GM19463 (cell line): ENCODE measurements at regions not wholly inside any gene's neighbourhood (a gene's known extent, or its start where the extent isn't known, plus 50 kb on each side); places are given as distances from the start of the nearest gene placed in this dataset.
"Not testable (repeated sequence)": the region's sequence is repeated elsewhere in the genome, so short reads cannot be mapped to it uniquely, and the experiment has no call there.

Experiments
- ATAC-seq: cut with Tn5 transposase; IDR thresholded peaks from one replicate; pipeline ENCODE4 v1.9.1; 2021; ENCODE audit warnings: mild to moderate bottlenecking, moderate library complexity; ENCODE audit not compliant: unreplicated experiment

DNA sequence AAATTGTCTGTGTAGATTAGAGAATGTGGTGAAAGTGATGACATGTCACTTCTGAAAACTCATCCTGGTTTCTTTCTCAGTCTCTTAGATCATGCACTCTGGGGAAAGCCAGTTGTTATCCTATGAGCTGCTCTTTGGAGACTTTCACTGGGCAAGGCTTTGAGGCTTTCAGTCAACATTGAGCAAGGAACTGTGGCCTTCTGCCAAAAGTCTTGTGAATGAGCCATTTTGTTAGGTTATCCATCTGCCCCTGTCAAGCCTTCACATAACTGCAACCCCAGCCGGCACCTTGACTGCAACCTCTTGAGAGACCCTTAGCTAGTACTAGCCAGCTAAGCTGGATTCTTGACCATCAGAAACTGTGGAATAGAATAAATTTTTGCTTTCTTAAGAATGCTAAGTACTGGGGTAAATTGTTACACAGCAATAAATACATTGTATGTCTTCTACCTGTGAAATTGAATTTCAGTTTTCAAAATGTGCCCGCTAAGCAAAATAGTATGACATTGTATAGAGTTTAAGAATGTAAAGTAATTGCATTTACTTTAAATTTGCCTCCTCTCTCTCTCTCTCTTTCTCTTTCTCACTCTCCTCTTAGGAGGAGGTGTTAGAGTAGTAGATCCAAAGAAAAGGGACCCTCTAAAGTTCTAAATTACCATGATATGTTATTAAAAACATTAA, 1273.0 kb downstream of the RAPGEF2 start:
- no peak for ATAC-seq

DNA sequence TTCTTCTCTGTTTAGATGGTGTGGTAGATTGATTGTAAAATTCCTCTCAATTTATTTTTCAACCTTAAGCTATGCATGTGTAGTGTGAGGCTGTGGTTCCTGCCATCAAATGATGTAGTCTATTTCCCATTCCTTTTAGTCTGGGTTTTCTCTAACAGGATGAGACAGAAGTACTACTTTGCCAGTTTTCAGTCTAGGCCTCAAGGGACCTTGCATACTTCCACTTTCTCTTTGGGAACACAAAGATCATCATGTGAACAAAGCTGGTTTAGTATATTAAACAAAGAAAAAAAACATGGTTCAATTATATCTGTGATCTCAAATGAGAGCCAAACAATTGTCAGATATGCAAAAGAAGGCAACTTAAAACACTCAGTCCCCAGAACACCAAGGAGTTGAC, 1284.0 kb downstream of the RAPGEF2 start:
- no peak for ATAC-seq

DNA sequence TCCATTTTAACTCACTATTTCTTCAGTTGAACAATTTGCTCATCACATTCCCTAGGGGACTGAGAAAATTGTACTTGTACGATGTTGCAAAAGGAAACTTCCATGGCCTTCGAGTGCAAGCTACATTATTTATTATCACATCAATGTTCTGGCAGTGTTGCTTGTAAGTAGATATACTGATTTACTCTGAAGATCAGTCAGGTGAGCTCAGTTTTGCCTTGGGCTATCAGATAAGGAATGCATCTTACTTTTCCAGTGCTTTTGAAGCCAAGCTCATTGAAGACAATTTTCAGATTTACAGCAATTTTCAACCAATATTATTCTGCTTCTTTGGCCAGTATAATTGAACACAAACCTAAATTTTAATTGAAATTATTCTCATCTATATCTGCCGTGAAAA, 1296.9 kb downstream of the RAPGEF2 start:
- ATAC-seq, result no peak

- no peak for ATAC-seq
Observed at GRCh38 chr4:160403081-160403480, 1300.2 kb downstream of the RAPGEF2 start.

DNA sequence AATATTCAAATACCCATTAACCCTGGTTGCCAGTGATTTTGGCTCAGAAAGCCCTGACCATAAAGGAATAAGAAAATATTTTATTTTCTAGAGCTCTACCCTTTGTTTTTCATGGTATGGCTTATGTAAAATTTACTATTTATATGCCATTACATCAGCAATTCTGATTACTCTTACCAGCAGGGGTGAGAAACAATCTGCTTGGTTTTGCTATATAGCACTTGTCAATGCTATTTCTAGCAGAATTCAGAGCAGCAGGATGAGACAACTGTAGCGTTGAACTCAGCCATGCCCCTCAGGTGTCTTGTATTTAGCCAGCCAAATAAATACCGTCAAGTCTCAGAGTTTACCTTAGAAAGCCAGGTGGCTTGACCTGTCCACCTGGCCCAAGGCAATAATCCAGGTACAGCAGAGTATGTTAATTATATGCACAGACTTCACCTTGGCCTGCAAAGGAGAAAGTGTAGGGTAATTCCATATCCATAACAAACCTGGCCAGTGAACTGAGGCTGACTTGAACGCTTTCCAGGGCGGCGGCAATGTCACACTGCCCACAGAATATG, 1303.5 kb downstream of the RAPGEF2 start:
- ATAC-seq, result no peak

DNA sequence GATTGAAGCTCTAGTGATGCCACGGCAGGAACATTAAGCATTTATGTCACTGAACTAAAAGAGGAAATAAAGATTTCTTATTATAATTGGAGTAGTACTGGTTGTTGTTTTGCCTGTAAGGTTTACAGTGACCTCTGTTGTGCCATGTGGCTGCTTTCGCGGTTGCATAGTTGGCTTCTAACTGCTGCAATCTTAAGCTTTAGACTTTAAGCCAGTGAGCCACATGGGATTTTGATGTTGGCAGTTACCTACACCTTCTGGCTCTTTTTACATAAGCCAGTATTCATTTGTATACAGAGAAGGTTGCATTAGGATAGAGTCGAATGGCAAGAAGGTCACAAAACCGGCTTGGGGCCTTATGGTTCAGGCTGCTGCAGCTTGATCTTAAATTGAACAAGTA, 1311.6 kb downstream of the RAPGEF2 start:
- no peak for ATAC-seq

DNA sequence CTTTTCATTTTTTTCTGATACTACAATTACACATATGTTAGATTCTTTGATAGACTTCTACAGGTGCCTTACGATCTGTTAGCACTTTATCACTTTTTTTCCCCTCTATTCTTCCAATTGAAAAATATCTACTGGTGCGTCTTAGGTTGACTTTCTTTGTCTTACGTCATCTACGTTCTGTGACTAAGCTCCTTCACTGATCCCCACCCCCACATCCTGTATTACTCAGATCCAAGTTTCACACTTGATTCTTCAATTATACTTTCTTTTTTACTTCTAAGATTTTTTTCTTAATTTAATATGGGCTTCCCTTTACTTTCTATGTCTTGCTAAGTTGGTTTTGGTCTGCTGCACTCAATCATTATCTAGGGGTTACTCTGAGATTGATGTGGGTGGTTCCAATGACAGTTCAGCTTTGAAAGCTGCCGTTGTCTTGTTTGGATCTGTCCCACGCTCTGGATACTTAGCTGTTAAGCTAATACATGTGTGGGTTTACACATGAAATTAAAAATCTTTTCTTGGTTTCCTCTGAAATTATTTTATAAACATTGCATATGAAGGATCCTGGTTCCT, 1321.1 kb downstream of the RAPGEF2 start:
- ATAC-seq, result no peak

DNA sequence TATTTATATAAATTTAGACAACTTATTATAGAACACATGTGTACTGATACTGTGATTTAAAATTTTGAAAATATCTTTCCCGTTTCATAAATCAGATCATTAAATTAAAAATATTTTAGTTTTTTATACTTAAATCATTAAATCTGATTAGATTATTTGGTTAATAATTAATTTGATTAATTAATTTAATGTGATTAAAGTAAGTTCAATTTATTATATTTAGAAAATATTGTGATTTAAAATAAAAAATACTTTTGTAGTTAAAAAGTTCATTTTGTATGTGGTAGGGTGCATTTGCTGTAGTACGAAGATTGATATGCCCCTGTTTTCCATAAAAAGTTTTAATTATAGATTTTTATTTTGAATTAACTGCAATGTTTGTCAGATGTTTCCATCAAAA, 1323.4 kb downstream of the RAPGEF2 start:
- no peak for ATAC-seq

GRCh38 chr4:160450876-160451275, 1348.0 kb downstream of the RAPGEF2 start:
- no peak for ATAC-seq

- ATAC-seq, result not testable (repeated sequence)
Observed at GRCh38 chr4:160481696-160482690, 1379.1 kb downstream of the RAPGEF2 start.

DNA sequence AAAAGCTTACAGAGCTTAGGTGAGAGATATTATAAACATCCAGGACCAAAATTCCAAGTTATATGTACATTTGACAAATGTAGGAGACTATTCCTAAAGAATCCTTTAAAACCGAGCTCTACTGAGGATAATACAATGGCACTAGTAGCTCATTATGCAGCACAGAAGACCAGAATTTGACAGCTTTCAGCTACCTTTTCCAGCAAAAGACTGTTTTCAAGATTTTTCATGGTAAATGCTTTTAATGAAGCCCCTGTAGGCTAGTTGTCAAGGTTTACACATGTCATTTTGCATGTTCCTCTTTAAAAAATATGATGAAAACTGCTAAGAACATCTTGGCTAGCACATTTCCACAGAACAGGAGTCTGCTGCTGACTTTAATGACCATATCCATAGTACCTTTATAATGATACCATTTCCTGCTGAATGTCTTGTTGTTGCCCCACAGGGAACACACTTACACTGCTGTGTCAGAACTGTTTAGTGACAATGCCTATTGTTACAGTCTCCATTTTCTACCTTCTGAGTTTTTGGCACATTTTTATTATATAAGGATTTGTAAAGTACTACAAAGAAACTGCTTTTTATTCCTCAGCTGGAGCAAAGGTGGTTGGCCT, 1382.3 kb downstream of the RAPGEF2 start:
- ATAC-seq, result no peak

- ATAC-seq, result no peak
Observed at GRCh38 chr4:160492181-160492580, 1389.3 kb downstream of the RAPGEF2 start.

GRCh38 chr4:160493206-160493605, 1390.3 kb downstream of the RAPGEF2 start:
- no peak for ATAC-seq

GRCh38 chr4:160495356-160495755, 1392.5 kb downstream of the RAPGEF2 start:
- no peak for ATAC-seq

DNA sequence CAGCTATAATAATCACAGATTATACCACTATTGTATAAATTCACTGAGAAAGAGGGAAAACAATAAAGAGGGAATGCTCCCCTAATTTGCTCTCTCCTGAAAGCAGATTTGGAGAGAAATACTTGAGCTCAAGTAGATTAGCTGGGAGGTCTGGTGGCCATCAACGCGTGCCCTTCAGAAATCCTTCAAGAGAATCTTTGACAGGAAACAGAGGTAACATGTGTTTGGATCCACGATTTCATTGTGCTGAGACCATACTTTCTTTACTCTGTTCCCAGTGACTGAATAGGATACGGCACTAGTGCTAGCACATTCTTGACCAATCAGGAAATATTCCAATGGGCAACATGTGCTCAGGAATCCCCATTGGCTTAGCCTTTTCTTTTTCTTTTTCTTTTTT, 1395.3 kb downstream of the RAPGEF2 start:
- ATAC-seq, result no peak

GRCh38 chr4:160505724-160506123, 1402.8 kb downstream of the RAPGEF2 start:
- ATAC-seq, result no peak

DNA sequence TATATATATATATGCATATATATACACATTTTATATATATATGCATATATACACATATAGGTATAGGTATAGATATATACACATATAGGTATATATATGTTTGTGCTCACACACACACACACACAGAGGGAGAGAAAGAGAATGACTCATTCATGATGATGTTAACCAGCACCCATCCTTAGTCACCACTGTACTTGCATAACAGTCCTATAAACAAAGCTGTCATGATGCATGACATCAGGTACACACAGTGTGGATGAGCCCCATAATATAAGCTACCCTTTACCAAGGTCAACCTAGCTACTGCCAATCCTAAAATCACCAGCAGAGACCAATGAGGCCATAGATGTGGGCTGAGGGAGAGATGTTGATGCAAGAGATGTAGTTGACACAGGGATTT, 1408.0 kb downstream of the RAPGEF2 start:
- no peak for ATAC-seq

GRCh38 chr4:160514126-160514525, 1411.2 kb downstream of the RAPGEF2 start:
- no peak for ATAC-seq

DNA sequence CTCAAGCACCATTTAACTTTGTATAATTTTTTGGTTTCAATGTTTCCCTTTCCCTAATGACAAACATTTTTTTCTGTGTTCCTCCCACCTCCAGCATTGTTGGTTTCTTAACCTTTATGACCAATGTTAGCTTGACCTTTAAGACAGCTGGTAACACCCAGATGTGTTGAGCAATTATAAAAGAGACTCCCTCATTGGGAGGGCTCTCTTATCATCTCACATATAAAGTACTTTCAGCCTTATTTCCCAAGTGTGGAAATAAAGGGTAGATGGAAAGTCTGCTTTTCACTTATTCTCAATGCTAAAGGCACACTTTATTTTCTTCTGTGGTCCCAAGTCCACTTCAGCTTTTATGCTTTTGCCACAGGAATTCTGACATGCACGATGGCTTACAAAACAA, 1420.4 kb downstream of the RAPGEF2 start:
- ATAC-seq, result no peak

- ATAC-seq, result no peak
Observed at GRCh38 chr4:160537681-160538080, 1434.8 kb downstream of the RAPGEF2 start.

DNA sequence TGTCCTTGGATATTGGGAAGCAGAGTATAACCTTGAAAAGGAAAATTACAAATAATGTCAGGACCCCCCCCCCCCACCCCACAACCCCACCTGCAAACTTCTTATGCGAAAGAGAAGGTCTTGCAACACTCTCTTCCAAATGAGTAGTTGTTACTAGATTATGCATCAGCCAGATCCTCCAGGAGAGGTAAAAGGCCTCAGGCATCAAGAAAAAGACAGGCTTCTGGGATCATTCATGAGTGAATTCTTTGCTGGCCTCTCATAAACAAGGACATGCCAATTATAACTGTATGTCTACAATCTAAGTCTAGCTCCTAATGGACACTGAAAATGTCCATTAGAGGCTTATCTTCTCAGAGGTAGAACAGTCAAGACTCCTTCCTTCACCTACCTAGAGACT, 1443.3 kb downstream of the RAPGEF2 start:
- ATAC-seq, result no peak
